Coronary artery (tissue), 2 donors: ENCODE measurements at regions not wholly inside any gene's neighbourhood (a gene's known extent, or its start where the extent isn't known, plus 50 kb on each side); places are given as distances from the start of the nearest gene placed in this dataset.
A peak's percentile ranks its signal among the peaks of the same experiment; 100 is the strongest.

Source experiments
- DNase-seq: peaks from one replicate; pipeline ENCODE4 v3.0.0-alpha.2; 2017; ENCODE audit warnings: low spot score
- H3K27ac ChIP-seq, 2 donors: fragments of 200-600 bp; sonication (generic); one replicate each; pipeline ENCODE4 v1.5.1; 2016 to 2019
- H3K4me3 ChIP-seq: fragments of 200-600 bp; sonication (generic); 2 replicates; pipeline ENCODE4 v1.5.1; 2016; ENCODE audit warnings: mild to moderate bottlenecking, moderate library complexity
- TF ChIP-seq, protein P1 (sequence below): fragments of 200-600 bp; sonication (generic); IDR thresholded peaks from one replicate; pipeline ENCODE4 v1.5.1; 2019; ENCODE audit warnings: antibody characterized with exemption

DNA sequence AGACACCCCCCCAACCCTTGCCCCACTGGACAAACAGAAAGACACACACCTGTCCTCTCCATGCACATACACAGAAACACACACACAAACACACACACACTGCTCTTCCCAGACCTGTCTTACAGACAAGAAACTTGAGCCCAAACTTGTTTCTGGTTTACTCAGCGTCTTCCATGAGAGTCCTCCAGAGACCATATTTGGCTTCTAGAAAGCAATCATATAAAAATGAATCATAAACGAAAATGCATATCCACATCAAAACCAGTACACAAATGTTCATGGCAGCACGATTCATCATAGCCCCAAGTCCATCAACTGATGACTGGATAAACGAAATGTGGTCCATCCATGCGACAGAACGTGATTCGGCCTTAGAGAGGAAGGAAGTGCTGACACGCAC lies 84.2 kb upstream of the ASAP2 start:
- TF ChIP-seq, protein P1, sequence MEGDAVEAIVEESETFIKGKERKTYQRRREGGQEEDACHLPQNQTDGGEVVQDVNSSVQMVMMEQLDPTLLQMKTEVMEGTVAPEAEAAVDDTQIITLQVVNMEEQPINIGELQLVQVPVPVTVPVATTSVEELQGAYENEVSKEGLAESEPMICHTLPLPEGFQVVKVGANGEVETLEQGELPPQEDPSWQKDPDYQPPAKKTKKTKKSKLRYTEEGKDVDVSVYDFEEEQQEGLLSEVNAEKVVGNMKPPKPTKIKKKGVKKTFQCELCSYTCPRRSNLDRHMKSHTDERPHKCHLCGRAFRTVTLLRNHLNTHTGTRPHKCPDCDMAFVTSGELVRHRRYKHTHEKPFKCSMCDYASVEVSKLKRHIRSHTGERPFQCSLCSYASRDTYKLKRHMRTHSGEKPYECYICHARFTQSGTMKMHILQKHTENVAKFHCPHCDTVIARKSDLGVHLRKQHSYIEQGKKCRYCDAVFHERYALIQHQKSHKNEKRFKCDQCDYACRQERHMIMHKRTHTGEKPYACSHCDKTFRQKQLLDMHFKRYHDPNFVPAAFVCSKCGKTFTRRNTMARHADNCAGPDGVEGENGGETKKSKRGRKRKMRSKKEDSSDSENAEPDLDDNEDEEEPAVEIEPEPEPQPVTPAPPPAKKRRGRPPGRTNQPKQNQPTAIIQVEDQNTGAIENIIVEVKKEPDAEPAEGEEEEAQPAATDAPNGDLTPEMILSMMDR = no peak
- no peak for DNase-seq
- no peak overlapping the region for H3K4me3 ChIP-seq
- H3K27ac ChIP-seq = no peak overlapping the region

DNA sequence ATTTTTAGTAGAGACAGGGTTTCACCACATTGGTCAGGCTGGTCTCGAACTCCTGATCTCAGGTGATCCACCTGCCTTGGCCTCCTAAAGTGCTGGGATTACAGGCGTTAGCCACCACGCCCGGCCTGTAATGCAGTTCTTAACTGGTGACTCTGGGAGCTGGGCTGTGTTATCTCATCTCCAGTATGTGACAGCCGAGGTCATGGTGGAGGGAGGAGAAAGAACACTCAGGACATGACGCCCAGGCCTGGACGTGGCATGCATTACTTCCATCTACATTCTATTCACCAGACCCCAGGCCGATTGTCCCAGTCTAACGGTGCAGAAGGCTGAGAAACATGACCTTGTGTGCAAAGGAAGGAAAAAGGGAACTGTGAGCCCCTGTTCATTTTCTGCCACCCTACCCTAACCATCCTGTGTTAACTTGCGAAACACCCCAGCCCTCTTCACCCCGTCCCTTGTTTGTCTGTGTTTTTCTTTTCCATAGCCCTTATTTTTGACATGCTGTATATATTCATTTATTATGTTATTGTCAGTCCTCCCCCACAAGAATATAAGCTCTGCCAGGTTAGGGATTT lies 88.1 kb upstream of the ASAP2 start:
- Histone ChIP-seq H3K27ac (no peak overlapping the region), H3K4me3 (no peak overlapping the region)
- DNase-seq = no peak
- TF ChIP-seq, protein P1 = no peak

DNA sequence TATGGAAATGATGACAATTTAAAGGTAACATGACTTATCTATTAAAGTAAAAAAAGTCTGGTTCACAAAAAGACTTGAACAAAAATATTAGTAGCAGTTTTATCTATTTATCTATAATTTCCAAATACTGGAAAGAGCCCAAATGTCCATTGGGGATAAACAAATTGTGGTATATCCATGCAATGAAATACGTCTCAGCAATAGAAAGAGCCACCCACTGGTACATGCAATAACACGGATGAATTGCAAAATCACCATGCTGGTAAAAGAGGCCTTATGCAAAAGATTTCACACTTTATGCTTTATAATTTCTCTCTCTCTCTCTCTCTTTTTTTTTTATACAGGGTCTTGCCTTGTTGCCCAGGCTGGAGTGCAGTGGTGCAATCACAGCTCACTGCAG lies 91.4 kb upstream of the ASAP2 start:
- DNase-seq = no peak
- H3K27ac ChIP-seq = no peak overlapping the region
- H3K4me3 ChIP-seq = no peak overlapping the region
- TF ChIP-seq, protein P1 = no peak

DNA sequence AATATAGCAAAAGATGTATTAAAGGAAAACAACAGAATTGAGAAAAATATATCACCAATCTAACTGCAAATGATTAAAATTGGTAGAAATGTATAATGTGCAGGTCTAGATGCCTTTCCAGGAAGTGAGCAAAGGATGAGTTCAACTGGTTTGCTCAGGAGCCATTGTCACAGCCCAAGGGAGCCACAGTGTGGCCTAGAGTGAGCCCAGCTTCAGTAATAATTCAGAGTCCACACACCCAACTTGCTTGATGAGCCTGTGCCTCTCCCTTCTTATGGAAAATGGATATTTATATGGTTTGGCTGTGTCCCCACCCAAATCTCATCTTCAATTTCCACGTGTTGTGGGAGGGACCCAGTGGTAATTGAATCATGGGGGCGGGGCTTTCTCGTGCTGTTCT lies 92.2 kb upstream of the ASAP2 start:
- Histone ChIP-seq H3K27ac (no peak overlapping the region), H3K4me3 (no peak overlapping the region)
- DNase-seq = no peak
- TF ChIP-seq, protein P1 = no peak

DNA sequence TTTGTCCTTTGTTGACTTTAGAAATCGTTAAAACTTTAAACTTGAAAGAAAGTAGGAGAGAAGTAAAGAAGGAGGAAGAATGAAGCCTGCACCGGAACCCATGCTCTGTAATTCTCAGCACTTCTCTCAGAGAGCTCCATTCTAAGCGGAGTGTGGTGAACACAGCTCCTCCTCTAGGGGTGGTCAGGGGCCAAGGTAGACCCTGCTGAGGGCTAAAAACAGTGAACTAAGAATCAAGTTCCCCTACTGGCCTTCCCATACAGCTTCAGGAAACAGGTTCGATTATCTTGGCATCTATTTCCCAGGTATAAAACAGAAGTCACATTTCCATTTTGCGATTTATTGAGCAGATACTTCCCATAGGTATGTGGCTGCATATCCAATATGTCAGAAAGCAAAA lies 92.7 kb upstream of the ASAP2 start:
- no peak overlapping the region for H3K27ac ChIP-seq
- H3K4me3 ChIP-seq = no peak overlapping the region
- TF ChIP-seq, protein P1 = no peak
- DNase-seq = no peak

DNA sequence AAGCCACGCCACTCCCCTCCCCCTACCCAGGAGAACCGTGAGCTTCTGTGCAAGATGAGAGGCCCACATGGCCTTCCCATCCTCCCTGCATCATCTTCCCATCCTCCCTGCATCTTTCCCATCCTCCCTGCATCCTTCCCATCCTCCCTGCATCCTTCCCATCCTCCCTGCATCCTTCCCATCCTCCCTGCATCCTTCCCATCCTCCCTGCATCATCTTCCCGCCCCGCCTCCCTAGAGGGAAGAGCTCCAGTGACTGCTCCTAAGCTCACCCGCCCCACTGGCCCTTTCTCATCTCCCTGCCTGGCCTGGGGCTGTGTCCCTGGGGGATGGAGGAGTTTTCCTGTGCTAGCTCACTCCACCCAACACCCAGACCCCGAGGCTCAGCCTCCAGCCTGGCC lies 93.3 kb upstream of the ASAP2 start:
- no peak overlapping the region for H3K27ac ChIP-seq
- H3K4me3 ChIP-seq = no peak overlapping the region
- peak; percentile 58 for DNase-seq
- TF ChIP-seq, protein P1 = no peak

DNA sequence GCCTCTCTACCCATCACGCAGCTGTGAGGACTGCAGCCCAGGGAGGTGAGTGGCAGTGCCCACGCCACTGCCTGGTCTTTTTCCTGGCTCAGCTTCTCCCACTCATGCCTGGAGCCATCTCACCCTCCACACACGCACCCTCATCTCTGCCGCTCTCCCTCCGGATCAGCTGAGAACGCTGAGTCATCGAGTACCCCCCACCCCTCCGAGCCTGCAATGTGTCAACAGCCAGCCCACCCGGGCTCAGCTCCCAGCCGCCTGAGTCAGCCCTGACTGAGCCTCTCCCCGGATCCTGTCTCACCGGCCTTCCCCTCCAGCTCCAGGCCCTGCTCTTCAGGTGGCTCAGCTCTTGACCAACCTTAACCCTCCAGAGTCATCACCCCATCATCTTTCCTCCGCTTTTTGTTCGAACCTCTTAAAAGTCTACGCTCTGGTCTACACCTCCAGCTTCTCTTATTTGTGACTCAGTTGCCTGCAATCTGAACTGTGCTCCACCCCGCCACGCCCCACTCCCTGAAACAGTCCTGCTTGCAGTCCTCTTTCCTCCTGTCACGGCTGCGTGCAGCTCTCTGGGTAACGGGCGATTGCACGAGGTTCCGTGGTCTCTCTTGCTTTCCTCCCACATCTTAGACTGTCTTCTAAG lies 94.4 kb upstream of the ASAP2 start:
- TF ChIP-seq, protein P1 = no peak
- H3K27ac ChIP-seq = peak overlapping the region in 1 of 2 donors; percentile 21
- DNase-seq = peak; percentile 75
- no peak overlapping the region for H3K4me3 ChIP-seq
